Astrocyte of the spinal cord (primary cell): ENCODE measurements at regions not wholly inside any gene's neighbourhood (a gene's known extent, or its start where the extent isn't known, plus 50 kb on each side); places are given as distances from the start of the nearest gene placed in this dataset.

Experiments used
- DNase-seq: peaks from one replicate; pipeline ENCODE4 v3.0.0; 2011; ENCODE audit warnings: low read depth, low spot score
- H3K4me3 ChIP-seq: 2 replicates; pipeline ENCODE4 v1.5.1; 2011; ENCODE audit warnings: low read depth, mild to moderate bottlenecking, low read length, moderate library complexity
- in situ Hi-C: cut with HindIII; loops from 2 replicates; pipeline ENCODE4 v1.10.0; 2017; ENCODE audit warnings: low sequenced_read_pairs
- TF ChIP-seq, protein P1 (sequence below): IDR thresholded peaks from 2 replicates; pipeline ENCODE4 v1.5.1; 2012; ENCODE audit warnings: low read depth, mild to moderate bottlenecking, low read length, inconsistent platforms

- DNase-seq = peak; percentile 1
- TF ChIP-seq, protein P1, sequence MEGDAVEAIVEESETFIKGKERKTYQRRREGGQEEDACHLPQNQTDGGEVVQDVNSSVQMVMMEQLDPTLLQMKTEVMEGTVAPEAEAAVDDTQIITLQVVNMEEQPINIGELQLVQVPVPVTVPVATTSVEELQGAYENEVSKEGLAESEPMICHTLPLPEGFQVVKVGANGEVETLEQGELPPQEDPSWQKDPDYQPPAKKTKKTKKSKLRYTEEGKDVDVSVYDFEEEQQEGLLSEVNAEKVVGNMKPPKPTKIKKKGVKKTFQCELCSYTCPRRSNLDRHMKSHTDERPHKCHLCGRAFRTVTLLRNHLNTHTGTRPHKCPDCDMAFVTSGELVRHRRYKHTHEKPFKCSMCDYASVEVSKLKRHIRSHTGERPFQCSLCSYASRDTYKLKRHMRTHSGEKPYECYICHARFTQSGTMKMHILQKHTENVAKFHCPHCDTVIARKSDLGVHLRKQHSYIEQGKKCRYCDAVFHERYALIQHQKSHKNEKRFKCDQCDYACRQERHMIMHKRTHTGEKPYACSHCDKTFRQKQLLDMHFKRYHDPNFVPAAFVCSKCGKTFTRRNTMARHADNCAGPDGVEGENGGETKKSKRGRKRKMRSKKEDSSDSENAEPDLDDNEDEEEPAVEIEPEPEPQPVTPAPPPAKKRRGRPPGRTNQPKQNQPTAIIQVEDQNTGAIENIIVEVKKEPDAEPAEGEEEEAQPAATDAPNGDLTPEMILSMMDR = no peak
- no peak overlapping the region for H3K4me3 ChIP-seq
- in situ Hi-C loops = no loop called here
These were observed 135.0 kb upstream of the TENT5D start for GRCh38 chrX:80285131-80285773.

GRCh38 chrX:80290834-80291233, 129.4 kb upstream of the TENT5D start:
- DNase-seq = no peak
- in situ Hi-C loops = no loop called here

GRCh38 chrX:80293354-80293753, 126.9 kb upstream of the TENT5D start:
- no peak overlapping the region for H3K4me3 ChIP-seq
- no peak for DNase-seq
- in situ Hi-C loops = no loop called here
- TF ChIP-seq, protein P1 = no peak

More at GRCh38 chrX:80290834-80291233, 129.4 kb upstream of the TENT5D start:
- TF ChIP-seq, protein P1 = no peak
- no peak overlapping the region for H3K4me3 ChIP-seq

DNA sequence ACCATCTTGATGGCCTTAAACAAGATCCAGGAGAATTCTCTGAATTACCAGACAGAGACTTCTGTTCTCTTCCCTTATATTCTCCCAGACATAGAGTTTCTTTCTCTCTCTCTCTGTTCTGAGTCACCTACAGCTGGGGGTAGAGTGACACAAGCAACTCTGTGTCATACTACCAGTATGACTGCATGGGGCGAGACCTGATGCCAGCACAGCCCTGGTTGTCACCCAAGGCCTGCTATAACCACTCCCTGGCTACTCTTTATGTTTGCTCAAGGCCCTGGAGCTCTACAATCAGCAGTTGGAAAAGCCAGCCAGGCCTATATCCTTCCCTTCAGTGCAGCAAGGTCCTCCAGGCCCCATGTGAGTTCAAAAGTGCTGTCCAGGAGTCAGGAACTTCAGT, 114.2 kb upstream of the TENT5D start:
- DNase-seq = no peak
- in situ Hi-C loops = no loop called here
- TF ChIP-seq, protein P1 = no peak
- H3K4me3 ChIP-seq = no peak overlapping the region

DNA sequence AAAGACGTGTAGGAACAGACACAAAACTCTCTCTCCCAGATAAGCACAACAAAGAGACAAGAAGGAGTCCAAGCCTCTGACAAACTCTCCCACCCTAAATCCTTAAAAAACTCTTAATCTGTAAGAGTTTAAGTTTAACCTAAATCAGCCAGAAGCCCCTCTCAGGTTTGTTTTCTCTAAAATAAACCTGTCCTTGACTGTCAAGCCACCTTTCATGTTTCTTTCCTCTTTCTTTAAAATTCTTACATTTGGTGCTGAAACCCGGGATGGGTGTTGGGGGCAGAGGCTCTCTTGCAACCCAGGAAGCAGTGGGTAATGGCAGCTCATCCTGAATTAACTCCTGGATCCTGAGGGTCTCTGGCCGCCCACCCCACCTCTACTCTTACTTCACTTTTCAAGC, 107.8 kb upstream of the TENT5D start:
- in situ Hi-C loops = no loop called here
- no peak overlapping the region for H3K4me3 ChIP-seq
- TF ChIP-seq, protein P1 = no peak
- no peak for DNase-seq

DNA sequence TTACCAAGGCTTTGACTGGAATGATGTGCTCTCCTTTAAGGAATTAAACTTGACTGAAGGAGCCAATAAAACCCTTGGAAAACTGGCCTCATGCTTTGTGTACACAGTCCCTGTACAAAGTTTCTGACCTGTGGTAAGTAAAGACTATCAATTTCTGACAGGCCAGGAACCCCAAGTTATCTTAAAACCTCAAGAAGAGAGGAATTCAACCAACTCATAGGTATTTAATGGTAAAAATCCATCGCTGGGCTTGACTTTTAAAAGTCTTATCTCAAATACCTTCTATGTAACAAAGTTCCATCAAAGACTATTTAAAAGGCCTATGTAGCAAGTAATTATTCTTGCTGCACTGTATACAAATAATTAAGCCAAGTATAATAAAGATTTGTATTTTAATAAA, 103.7 kb upstream of the TENT5D start:
- in situ Hi-C loops = no loop called here
- DNase-seq = no peak
- TF ChIP-seq, protein P1 = no peak
- H3K4me3 ChIP-seq = no peak overlapping the region
